ENCODE measurements at regions not wholly inside any gene's neighbourhood (a gene's known extent, or its start where the extent isn't known, plus 50 kb on each side); places are given as distances from the start of the nearest gene placed in this dataset.
"Not testable (repeated sequence)": the region's sequence is repeated elsewhere in the genome, so short reads cannot be mapped to it uniquely, and the experiment has no call there.

- DNase-seq (ENCODE audit: low spot score), result not testable (repeated sequence)
Measured at GRCh38 chr16:16561532-16561931, 182.6 kb downstream of the NPIPA7 start.

GRCh38 chr16:16563962-16564361 is 185.0 kb downstream of the NPIPA7 start:
- not testable (repeated sequence) for DNase-seq (ENCODE audit: low spot score)

GRCh38 chr16:16565326-16565725 is 186.4 kb downstream of the NPIPA7 start:
- DNase-seq (ENCODE audit: low spot score), result not testable (repeated sequence)

DNA sequence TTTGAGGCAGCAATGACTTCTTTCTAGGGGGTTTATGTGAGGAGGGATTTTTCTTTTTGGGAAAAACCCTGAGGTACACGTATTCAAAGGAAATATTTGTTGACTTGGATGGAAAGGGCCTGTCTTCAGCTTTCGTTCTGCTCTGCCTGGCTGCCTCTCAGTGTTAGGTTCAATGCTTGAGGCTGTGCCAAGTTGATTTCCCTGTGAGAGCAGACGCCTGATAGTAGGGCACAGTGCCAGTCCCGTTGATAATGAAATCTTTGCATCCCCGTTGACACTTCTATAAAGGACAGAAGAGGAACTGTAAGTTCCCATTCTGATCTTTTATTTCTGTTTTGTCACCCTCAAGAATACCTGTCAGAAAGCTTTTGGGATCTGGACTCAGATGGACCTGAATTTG is 191.1 kb downstream of the NPIPA7 start:
- DNase-seq (ENCODE audit: low spot score), result not testable (repeated sequence)

DNA sequence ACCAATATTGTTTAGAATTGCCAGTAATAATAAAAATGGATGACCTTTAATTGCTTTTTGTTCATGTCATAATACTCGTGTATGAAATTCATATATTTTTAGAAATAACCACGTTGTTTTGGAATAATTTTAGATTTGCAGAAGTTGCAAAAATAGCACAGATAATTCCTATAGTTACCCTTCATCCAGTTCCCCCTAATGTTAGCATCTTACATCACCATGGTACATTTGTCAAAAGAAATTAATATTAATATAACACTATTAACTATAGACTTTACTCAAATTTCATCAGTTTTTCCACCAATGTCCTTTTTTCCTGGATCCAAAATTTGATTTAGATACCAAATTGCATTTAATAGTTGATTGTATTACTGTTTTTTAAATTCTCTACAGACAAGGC is 191.9 kb downstream of the NPIPA7 start:
- not testable (repeated sequence) for DNase-seq (ENCODE audit: low spot score)

DNA sequence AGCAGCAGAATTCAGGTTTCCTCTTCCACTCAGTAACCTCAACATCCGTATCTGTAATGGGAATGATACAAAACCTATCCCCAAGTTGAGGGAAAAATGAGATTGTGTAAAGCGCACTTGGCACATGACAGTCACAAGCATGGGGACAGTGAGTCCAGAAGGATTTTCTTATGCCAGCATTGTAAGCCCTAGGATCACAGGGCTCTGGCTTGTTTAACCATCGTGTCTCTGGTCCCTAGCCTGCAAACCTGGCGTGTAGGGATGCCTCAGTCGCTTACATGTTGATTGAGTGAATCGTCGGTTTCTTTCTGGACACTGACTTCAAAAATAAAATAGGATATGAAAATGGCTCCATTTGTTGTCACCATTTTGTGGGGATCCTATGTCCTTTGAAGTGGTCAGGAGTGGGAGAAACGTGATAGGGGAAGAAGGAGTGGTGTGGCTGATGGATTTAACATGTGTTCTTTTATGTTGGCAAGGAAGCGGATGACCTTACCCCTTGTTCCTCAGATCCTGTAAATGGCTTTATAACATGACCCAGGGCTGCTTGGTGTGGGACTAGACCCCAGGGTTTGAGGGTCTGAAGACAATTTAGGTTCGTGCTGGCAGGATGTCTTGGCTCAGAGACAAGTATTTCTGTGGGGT is 193.3 kb downstream of the NPIPA7 start:
- DNase-seq (ENCODE audit: low spot score), result not testable (repeated sequence)

DNA sequence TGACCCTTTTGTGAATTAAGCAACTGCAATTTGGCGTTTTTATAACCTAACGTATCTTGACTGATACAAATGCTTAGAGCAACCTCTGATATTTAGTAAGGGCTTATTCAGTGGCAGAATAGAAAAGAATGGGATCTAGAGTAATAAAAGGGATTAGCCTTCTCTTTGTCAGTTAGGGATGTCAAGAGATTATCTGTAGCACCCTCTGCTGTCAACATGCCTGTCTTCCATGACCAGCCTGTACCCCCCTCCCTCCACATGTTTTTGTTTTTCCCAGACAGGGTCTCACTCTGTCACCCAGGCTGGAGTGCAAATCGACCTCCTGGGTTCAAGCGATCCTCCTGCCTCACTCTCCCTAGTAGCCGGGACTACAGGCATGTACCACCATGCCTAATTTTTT is 198.1 kb downstream of the NPIPA7 start:
- not testable (repeated sequence) for DNase-seq (ENCODE audit: low spot score)

- DNase-seq (ENCODE audit: low spot score), result no peak
Measured at GRCh38 chr16:16578701-16579100, 199.8 kb downstream of the NPIPA7 start.

DNA sequence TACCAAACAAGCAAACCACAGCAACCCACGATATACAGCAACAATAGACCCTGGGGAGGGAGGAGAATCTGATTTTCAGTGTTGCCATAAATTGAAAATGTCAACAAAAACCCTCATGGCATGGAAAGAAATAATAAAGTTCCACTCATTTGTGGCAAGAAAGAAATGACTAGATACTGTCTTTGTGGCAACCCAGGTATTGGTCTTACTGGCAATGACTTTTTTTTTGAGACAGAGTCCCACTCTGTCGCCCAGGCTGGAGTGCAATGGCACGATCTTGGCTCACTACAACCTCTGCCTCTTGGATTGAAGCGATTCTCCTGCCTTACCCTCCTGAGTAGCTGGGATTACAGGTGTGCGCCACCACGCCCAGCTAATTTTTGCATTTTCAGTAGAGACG is 204.0 kb downstream of the NPIPA7 start:
- DNase-seq (ENCODE audit: low spot score), result not testable (repeated sequence)

DNA sequence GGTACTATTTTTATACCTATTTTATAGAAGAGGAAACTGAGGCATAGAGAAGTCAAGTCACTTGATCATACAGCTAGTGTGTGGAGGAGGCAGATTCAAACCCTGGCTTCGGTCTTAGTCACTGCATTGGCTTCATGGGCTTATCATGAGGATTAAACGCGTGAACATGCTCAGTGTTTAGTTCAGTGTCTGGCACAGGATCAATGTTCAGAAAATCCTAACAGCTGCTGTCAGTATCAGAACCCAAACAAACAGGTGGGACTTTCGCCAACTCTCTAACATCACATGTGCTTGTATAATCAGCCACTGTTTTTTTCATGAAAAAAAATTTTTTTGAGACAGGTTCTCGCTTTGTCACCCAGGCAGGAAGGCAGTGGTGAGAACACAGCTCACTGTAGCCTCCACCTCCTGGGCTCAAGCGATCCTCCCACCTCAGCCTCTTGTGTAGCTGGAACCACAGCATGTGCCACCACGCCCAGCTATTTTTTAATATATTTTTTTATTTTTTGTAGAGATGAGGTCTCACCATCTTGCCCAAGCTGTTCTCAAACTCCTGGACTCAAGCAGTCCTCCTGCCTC is 207.2 kb downstream of the NPIPA7 start:
- DNase-seq (ENCODE audit: low spot score), result not testable (repeated sequence)

DNA sequence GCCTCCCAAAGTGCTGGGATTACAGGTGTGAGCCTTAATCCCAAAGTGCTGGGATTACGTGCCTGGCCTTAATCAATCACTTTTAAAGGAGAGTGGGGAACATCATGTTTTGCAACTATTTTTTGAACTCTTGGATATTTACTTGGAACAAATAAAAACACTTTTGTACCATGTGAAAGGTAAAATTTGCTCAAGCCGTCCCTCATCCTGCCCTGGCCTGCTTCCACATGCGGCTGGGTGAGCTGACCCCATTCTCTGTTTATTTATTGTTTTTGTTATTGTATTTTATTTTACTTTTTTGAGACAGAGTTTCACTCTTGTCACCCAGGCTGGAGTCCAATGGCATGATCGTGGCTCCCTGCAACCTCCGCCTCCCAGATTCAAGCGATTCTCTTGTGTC is 208.0 kb downstream of the NPIPA7 start:
- DNase-seq (ENCODE audit: low spot score), result not testable (repeated sequence)

GRCh38 chr16:16588436-16588835 is 209.5 kb downstream of the NPIPA7 start:
- not testable (repeated sequence) for DNase-seq (ENCODE audit: low spot score)

GRCh38 chr16:16590654-16591318 is 211.8 kb downstream of the NPIPA7 start:
- DNase-seq (ENCODE audit: low spot score), result not testable (repeated sequence)

DNA sequence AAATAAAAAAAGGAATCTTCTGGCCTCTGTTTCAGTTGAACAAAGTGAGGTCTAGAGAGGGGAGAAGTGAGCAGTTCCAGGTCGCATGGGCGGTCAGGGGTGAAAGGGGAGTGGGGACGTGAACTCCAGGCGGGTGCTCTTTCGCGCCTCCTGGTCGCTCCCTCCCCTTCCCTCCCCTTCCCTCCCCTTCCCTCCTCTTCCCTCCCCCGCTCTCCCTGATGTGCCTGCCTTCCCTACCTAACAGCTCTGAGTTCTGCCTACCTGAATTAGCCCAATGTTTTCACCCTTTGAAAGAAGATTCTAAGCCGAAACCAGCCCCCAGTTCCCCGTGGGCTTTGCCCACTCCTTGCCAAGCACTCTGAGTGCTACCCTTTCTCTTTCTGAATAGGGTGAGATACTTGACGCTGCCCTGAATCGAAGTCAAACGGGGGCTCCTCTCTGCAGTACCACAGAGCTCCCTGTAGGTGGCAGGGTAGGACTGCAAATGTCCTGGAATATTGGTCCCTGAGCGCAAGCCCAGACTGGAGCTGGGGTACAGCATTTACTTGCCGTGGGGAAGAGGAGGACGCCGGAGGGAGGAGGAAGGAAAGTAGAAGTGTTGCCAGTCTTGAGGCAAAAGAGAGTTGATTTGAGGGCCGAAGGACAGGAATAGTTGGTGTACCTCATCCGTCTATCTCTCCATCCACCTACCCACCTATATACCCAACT is 214.4 kb downstream of the NPIPA7 start:
- not testable (repeated sequence) for DNase-seq (ENCODE audit: low spot score)

GRCh38 chr16:16595029-16595718 is 216.2 kb downstream of the NPIPA7 start:
- DNase-seq (ENCODE audit: low spot score), result not testable (repeated sequence)

DNA sequence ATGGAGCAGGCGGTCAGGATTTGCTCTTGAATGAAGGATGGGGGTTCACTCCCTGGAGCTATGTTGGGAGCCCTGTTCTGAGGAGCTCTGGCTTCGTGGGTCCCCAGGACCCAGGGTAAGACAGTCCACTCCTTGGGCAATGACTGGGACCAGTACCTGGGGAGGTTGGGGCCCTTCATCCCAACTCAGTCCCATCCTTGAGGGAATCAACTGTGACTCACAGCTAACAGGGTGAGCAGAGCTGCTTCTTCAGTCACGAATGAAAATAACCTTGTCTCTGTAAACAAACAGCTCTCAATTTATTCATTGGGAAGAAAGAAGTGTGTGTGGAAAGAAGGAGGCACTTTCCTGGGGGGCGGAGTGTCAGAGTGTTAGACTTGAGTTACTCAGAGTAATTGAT is 222.3 kb downstream of the NPIPA7 start:
- not testable (repeated sequence) for DNase-seq (ENCODE audit: low spot score)

DNA sequence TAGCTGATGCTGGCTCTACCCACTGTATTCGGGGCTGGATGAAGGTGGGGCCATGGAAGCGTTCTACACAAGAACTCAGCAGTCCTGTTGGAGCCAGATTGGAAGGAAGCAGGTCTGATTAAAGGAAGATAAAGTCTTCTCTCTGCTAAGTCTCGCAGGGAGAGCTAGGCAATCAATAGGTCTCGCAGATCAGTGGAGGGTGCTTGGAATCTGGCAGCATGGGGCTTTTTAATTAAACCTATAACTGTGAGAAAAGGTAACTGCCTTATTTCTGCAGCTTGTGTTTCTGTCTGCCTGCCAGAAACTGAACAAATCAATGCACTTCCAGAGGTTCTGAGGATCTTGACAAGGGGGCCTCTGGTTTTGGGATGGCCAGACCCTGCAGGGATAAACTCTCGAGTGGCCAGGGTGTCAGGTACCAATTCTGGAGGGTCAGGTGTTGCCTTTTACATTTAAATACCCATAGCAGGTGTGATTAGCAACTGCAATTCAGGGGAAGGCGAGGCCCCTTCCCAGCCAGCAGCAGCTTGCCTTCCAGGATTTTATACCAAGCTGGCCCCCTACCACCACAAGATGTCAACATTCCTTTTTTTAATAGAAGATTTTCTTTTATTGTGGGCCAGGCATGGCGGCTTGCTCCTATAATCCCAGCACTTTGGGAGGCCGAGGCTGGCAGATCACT is 228.6 kb downstream of the NPIPA7 start:
- not testable (repeated sequence) for DNase-seq (ENCODE audit: low spot score)

DNA sequence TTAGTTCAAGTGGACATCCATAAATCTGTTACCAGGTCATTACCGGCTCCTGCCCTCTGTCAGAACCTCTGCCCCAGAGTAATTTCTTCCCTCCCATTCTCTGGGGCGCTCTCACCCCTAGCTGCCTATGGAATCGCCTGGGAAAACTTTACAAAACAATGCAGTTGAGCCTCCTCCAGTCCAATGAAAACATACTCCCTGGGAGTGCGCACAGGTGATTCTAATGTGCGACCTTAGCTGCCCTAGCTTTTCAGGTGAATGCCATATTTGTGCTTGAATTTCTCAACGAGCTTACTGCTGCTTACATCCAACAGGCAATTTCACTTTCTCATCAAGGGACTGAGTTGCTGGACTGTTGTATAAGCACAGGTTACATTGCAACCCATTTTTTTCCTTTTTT is 230.7 kb downstream of the NPIPA7 start:
- not testable (repeated sequence) for DNase-seq (ENCODE audit: low spot score)

DNA sequence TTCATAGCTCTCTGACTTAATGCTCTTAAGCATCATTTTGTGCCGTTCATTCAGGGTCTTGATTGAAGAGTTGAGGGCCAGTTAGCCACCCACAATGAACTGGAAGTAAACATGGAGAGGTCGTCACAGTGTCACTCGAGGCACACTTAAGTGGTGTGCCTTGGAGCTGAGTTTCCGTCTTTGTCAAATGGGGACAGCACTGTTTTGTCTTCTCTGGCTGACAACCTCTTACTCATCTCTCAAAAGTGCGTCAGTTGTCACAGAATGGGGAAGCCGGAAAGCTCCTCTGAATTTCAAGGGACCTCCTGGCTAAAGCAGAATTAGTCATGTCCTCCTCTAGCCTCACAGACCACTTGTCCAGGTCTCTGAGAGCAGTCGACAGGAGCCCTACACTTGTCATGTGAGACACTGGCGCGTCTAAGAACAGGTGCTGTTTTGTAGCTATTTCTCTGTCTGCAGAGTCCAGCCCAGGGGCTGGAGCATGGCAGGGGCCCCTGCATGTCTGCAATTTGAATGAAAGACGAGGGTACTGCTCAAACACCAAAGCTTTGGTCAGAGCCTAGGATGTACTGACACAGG is 231.5 kb downstream of the NPIPA7 start:
- DNase-seq (ENCODE audit: low spot score), result not testable (repeated sequence)

DNA sequence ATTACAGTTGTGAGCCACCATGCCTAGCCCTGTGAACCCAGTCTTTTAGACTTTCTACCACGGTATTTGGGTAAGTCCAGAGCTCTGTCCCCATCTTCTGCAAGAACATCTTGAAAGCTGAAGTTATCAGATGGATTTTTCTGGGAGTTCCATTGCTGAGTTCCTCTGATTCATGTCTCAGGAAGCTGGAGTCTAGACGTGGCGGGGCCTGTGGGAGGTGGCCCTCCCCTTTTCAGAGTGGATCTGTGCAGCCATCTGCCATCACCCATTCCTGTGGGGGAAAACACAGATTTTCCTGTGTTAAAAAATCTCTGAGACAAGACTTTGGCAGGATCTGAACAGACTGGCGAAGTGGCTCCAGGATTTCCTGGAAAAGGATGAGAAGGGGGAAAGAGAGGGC is 234.3 kb downstream of the NPIPA7 start:
- not testable (repeated sequence) for DNase-seq (ENCODE audit: low spot score)

DNA sequence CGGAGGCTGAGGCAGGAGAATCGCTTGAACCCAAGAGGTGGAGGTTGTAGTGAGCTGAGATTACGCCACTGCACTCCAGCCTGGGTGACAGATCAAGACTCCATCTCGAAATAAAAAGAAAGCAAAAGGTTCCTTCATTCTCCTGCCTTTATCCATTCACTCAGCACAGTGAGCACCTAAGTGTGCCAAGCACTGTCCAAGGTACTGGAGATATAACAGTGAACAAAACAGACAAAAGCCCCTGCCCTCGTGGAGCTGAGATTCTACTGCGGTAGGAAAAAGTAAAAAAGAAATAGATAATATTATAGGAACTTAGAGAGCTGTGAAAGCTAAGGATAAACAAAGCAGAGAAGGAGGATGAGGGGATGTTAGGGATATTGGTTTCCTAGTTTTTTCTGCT is 235.5 kb downstream of the NPIPA7 start:
- not testable (repeated sequence) for DNase-seq (ENCODE audit: low spot score)

Measured in globus pallidus (tissue), 1 donor.